ENCODE measurements at regions not wholly inside any gene's neighbourhood (a gene's known extent, or its start where the extent isn't known, plus 50 kb on each side); places are given as distances from the start of the nearest gene placed in this dataset.

GRCh38 chr4:137370679-137371078, 161.6 kb downstream of the PCDH18 start:
- TF ChIP-seq CTCF (IDR thresholded peaks at IDR 0.05) (no peak), POLR2A (IDR thresholded peaks at IDR 0.05) (no peak)
